Activated CD4-positive, CD25-positive, alpha-beta regulatory T cell treated with anti-CD3 and anti-CD28 coated beads, Interleukin-2, amount 50 U/mL, for 72 hours (primary cell): ENCODE measurements at regions not wholly inside any gene's neighbourhood (a gene's known extent, or its start where the extent isn't known, plus 50 kb on each side); places are given as distances from the start of the nearest gene placed in this dataset.
"Not testable (repeated sequence)": the region's sequence is repeated elsewhere in the genome, so short reads cannot be mapped to it uniquely, and the experiment has no call there.

Experiments
- DNase-seq: peaks from one replicate; pipeline ENCODE4 v3.0.0; 2021

DNA sequence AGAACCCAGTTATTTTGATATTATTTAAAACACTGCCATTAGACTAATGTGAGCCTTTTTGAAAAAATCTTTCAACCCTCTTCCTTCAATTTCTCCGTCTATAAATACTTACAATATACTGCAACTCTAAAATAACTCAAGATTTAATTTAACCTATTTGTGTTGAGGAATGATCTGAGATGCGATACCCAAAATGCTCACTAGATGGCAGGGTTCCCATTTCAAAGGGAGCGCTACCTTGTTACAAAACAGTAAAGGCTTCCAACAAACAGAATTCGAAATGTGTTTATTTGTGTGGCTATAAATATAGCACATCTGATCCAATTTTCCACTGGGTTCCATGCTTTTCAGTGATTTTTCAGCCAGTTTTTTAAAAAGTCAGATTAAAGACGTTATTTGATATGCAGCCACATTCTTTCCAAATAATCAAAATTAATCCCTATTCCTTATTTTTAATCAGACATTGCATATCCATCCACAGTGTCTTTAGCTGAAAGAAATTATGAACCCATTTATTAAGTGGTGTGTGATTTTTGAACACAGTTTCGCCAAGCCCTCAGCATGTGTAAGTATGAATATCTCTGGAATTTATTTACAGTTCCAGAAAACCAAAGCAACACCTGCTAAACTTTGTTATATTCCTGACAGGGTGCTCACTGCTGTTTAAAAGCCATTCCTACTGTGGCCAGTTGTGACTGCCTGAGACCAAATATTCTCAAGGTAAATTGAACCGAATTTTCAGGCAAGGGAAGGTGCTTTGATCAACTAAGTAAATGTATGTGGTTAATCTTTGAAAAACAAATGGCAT, 668.0 kb upstream of the LCORL start:
- no peak for DNase-seq

DNA sequence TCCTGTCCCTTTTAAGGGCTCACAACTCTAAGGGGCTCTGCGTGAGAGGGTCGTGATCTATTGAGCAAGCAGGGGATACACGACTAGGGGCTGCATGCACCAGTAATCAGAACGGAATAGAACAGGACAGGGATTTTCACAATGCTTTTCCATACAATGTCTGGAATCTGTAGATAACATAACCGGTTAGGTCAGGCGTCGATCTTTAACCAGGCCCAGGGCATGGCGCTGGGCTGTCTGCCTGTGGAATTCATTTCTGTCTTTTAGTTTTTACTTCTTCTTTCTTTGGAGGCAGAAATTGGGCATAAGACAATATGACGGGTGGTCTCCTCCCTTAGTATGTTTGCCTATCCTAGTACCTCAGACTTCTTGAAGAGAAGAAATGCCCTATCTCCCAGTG, 666.8 kb upstream of the LCORL start:
- not testable (repeated sequence) for DNase-seq

DNA sequence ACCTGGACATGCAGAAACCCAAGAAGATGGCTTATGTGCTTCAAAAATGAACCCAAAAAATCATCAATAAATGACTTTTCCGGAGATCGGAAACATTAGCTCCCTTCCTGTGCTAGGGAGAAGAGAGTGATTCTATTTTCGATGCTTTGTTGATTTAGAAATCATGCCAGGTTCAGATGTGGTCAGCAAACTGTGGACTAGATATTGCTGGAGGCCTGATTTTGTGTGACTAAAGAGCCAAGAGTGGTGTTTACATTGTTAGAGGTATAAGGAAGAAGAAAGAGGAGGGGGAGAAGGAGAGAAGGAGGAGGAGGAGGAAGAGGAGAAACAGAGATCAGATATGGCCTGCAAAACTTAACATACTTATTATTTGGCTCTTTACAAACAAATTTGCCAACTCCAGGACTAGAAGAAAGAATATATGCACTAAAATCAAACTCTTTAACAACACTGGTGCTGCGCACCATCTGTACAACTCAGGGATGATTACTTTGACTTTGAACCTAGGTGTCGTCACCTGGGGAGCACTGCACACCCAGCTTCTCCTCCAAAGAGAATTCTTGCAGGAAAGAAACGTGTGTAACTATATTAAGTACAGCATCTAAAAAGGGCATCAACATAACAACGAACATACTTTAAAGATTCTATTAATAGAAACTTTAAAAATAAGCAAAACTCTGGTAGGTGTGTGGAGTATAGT, 664.9 kb upstream of the LCORL start:
- DNase-seq, result no peak

DNA sequence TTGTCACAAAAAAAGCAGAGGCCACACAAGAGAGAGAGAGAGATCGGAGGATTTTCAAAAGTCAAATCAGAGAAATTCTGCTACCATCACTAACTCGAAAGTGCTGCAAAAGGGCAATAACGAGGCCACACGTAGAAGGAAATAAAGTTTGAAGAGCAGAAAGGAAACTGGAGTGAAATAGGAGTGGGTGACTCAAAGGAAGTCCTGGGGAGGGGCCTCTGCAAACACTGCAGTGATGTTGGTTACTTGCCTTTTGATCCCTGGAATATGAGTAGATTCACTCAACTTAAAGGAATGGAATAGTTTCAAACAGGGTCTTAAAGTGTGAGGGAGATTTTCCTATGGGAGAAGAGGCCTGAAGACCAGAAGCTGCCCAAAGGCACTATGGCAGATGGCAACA, 663.4 kb upstream of the LCORL start:
- DNase-seq, result no peak

DNA sequence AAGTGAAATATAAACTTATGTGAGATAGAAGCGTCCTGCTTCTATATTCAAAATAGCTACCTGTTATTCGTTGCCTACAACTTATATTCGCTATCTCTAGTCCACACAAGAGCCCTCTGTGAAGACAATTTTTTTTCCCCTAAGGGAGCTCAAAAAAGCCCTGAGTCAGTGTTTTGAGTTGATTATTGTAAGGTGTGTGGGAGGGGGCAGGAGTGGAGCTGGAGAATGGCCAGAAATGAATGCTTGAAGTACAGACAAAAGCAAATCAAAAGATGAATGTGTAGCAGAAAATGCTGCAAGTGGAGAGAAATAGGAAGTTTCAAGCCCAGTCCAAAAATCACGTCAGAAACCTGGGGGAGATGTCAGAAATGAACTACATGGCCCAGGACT, 655.0 kb upstream of the LCORL start:
- DNase-seq, result no peak

DNA sequence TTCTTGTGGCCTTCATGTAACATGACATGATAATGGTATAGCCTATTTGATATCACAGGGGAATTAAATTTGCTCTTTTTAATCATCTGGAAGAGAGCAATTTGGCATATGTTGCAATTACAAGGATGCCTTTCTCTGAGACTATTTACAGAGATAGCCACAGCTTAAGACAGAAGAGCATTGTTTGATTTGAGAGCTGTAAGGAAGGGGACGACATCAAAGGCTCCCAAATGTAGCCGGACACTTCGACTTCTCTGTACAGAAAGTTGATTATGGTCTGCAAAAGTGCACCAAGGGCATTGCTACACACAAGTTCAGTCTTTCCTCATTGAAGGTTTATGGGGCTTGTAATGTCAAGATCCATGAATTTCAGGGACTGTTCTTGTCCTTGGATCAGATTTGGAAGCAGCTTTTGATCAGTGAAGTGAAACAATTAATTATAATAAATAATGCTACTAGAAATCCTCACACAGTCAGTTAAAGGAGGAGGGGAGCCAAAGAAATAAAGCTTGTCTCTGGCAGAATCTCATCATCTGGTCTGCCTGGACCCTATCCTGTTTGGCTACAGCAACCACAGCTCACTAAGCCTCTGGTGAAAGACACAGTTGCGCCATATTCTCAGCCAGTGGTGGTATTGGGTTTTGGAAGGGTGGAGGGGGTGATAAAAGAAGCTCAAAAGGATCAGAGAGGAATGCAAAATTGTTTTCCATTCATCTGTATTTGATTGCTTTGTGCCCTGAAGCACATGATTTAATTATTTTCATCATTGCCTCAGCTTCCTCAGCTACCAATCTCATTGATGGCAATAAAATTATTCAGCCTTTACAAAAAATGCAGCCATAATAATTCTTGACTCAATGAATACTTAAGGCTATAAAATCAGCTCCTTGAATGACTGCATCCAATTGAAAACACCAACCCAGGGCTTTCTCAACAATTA, 654.3 kb upstream of the LCORL start:
- no peak for DNase-seq

DNA sequence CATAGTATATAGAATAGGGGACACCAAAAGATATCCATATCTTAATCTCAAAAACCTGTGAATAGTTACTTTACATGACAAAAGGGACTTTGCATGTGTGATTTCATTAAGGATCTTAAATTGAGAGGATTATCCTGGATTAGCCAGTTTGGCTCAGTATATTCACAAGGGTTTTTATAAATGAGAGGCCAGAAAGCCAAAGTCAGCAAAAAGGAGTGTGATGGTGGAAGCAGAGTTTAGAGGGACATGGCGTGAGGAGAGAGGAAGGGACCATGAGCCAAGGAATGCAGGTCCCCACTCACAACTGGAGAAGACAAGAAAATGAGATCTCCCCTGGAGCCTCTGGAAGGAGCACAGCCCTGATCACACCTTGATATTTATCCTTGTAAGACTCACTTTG, 648.5 kb upstream of the LCORL start:
- DNase-seq, result no peak

DNA sequence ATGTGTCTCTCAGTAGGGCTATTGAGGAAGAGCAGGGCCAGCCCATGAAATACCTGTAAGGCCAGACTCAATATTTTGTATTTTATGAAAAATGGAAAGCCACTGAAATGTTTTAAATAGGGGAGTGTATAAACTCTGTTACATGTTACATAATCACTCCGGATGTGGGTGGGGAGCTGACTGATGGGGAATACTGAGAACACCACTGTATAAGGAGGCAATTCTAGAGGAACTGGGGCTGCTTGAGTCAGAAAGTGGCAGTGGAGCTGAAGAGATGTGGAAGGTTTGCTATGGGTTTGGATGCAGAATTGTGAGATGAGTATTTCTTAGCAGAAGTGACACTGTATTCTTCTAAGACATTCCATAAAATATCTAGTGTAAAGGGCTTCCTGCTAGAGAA, 647.8 kb upstream of the LCORL start:
- DNase-seq, result no peak

DNA sequence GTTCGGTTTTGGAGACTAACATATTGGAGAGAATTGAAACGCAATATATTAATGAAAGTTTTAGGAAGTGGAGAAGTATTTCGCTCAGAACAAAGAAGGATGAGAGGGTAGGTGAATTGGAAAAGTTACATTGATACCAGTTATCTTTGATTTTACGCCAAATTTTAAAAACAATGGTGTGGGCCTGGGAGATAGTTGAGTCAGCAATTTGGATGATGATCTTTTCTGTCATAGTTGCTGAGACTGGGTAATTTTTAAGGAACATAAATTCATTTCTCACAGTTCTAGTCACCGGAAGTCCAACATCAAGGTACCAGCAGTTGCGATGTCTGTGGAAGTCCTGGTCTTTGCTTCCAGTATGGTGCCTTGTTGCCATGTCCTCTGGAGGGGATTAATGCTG, 644.8 kb upstream of the LCORL start:
- no peak for DNase-seq

DNA sequence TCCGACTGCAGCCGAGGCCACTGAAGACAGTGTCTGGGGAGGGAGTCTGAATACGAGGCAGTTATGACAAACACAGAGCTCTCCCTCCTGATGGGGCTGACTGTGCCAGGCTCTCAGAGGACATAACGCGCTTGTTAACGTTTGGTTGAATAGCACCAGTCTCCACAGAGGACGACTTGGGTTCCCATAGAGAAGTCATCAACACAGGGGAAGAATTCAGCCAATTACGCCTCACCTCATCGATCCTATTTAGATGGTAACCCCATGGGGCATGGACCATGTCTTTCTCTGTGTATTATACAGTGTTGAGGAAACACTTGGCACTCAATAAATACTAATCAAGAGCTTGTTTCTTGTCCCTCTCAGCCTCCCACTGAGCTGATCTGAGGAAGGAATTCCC, 642.6 kb upstream of the LCORL start:
- DNase-seq, result no peak

DNA sequence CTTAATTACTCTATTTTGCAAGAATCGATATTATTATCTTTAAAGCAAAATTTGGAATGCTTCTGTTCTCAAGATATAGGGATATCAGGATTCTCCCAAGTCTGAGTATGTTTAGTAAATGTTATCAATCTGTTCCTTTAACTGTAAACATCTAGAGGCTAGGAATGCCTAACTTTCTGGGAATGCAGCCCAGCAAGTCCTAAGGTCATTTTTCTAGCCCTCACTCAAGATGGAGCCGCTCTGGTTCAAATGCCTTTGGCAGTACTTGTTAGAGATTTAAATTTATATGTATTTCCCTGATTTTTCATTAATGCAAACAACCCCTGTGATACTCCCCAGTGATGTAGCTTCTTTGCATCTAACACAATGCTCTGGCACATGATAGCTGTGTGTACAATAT, 623.8 kb upstream of the LCORL start:
- DNase-seq, result no peak

DNA sequence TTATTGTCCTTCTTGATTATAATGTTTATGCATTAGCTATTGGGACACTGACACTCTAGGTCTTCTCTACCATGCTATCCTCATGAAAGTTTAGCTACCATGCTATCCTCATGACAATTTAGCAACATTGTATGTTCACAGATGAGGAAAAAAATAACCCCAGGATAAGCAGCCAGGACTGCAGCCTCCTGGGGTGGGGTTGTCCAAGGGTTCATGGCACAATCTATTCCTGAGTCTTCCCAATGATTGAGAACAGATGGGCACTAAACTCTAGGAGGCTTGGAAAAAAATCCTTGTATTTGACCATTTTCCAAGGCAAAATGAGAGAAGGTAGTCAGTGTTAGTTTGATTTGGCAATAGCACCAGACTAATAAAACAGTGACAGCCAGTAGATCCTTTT, 619.8 kb upstream of the LCORL start:
- no peak for DNase-seq

DNA sequence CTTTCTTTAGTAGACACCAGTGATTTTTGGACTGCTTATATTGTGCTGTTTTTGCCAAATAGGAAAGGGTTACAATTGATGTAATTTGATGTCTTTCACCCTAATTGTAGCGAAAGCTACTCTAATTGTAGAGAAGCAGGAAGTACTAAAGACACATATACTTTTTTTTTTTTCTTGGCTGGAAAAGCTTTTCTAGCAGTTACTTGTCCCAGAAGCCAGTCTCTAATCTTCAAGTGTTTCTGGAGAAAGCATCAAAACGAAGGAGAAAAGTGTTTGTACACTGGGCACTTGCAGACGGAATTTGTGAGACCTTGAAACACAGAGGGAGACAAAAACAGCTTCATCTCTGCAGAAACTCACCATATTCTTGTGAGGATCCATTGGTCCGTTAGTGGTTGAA, 616.5 kb upstream of the LCORL start:
- no peak for DNase-seq

DNA sequence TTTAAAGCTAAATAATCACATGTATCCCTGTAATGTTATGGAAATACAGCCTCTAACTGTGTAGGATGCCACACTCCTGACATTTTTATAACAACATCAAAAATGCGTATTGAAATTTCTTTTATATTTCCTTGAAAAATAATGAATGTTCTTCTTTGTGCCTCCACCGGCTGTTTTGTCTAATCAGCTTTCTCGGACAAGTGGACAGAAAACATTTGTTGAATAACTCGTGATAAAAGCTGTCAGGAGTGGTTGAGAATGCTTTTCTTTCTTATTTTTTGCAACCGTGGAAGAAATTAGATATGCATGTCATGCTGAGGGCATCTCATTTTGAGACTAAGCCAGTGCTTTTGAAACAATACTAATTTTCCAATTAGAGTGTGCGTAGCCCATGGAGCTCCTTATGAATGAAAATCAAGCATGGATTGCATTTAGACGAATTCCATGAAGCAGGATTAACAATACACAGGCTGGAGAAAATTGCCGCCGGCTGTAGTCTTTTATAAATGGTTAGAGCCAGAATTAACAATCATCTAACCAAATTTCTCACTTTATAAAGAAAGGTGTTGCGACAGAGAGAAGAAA, 614.5 kb upstream of the LCORL start:
- DNase-seq, result no peak

DNA sequence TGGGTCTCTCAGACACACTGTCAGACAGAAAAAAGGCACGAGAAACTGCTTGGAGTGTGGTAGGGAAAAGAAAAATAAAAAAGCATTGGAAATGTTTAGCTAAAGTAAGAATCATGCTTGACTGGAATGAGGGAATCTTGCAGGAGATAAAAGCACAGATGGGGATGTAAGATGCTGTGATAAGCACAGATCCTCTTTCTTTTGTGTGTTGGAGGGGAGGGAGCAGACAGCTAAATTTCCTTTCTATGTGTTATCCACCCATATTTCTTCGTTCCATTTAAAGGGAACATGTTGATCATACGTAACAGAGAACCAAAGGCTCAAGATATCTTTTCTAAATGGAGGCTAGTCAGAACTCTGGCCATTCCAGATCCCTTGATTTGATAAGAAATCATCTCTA, 614.0 kb upstream of the LCORL start:
- DNase-seq, result no peak

DNA sequence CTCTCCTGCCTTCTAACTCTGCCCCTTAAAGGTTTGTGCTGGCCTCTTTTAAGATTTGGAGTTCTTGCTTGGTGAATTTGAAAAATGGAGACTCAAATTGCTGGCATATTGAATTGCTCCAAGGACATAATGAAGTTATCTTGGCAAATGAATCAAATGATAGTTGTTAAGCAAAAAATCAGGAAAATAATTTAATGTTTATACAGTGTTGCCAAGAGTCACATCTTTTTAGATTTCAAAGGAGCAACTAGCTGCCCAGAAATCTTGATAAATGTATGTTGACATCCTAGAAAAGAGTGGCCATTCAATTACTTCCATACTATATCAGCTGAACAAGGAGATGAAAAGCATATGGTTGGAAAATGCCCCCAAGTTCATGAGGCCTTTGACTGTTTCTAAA, 610.0 kb upstream of the LCORL start:
- no peak for DNase-seq

DNA sequence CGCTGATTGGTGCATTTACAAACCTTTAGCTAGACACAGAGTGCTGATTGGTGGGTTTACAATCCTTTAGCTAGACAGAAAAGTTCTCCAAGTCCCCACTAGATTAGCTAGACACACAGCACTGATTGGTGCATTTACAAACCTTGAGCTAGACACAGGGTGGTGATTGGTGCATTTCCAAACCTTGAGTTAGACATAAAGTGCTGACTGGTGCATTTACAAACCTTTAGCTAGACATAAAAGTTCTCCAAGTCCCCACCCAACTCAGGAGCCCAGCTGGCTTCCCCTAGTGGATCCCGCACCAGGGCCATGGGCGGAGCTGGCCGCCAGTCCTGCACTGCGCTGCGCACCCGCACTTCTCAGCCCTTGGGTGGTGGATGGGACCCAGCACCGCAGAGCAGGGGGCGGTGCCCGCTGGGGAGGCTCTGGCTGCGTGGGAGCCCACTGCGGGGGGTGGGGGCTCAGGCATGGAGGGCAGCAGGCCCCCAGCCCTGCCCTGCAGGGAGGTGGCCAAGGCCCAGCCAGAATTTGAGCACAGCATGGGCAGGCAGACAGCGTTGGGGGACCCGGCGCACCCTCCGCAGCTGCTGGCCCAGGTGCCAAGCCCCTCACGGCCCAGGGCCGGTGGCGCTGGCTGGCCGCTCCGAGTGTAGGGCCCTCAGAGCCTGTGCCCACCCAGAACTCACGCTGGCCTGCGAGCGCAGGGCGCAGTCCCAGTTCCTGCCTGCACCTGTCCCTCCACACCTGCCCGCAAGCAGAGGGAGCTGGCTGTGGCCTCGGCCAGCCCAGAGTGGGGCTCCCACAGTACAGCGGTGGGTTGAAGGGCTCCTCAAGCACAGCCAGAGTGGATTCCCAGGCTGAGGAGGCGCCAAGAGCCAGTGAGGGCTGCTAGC, 608.9 kb upstream of the LCORL start:
- no peak for DNase-seq

DNA sequence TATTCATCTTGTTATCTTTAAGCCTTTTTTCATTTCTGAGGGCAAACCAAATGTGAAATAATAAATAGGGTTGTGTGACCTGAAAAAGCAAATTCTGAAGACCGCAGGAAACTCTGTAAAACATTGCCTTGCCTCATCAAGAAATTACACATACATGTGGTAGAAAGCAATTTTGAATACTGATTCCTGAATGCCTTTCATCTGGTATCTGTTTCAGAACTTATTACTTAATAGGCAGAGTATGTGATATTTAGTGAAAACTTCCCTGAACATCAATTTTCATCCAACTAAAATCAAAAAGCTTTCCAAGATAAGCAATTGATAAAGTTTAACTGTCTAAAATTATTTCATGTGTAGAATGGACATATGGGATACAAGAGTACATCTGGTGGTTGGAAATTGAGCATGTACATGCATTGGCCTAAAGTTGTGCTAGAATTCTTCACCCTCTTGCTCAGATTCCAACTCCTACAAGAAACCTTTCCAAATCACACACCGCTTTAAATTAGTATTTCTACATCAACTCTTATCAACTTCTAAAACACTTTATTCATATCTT, 606.0 kb upstream of the LCORL start:
- no peak for DNase-seq

DNA sequence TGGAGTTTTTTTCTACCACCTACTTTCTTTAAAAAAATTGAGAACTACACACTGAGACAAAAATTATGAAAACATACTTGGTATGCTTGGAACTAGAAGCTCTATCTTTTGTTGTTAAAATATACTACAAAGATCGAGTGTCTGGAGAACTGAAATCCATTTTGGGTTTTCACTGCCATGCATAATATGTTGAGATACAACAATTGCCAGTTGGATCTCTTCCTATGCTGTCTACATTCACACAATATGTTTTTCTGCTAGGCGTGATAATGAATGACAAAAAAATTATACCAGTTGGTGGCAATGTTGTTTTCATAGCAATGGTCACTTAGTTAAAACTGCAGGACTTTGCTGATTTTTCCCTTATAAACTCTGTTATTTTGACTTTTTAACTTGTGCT, 605.4 kb upstream of the LCORL start:
- no peak for DNase-seq

DNA sequence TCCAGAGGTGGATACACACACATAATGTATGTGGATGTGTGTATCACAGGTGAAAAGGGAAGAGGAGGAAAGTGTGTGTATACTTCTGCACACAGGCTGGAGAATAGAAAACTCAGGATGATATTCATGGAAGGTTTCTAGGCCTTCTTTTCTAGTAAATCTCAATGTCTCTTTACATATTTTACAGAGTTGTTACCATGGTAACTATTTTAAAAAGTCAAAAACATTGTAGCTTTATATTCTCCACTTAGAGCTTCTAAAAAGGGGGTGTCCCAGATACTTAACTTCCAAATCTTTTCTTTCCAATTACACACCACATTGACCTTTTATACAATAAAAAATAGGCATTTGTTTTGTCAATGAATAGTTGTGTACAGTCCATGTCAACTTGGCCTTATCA, 604.8 kb upstream of the LCORL start:
- no peak for DNase-seq

DNA sequence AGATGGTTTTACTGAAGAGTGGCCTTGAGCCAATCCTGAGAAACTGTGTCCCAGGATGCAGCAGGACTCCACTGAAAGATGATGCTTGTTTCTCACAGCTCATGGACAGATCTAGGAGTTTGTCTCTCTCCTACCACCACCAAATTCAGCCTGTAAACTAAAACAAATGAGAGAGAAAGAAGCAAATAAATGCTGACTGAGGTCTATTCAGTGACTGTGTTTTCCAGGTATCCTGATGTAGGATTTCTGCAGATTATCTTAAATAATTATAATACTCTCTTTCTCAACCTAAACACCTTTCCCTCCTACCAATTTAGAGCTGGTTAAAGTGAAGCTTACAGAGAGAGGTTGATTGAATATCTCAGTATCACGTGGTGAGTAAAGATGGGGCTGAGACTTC, 599.6 kb upstream of the LCORL start:
- DNase-seq, result no peak

DNA sequence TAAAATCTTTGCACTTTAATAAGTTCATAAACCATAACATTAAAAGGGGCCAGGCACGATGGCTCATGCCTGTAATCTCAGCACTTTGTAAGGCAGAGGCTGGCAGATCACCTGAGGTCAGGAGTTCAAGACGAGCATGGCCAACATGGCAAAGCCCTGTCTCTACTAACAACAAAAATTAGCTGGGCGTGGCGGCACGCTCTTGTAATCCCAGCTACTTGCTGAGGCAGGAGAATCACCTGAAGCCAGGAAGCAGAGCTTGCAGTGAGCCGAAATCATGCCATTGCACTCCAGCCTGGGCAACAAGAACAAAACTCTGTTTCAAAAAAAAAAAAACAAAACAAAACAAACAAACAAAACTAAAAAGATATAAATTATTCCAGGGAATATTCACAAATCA, 595.2 kb upstream of the LCORL start:
- DNase-seq, result no peak
